Testis (tissue), 2 donors: ENCODE measurements at regions not wholly inside any gene's neighbourhood (a gene's known extent, or its start where the extent isn't known, plus 50 kb on each side); places are given as distances from the start of the nearest gene placed in this dataset.

Source experiments
- POLR2A ChIP-seq: fragments of 450-650 bp; IDR thresholded peaks from one replicate; pipeline ENCODE4 v1.6.1; 2017; ENCODE audit warnings: antibody characterized with exemption, mild to moderate bottlenecking, moderate library complexity
- TF ChIP-seq, protein P1 (sequence below), 3 experiments: fragments of 450-650 bp in 2 of 3; fragments of 200-600 bp in 1 of 3; sonication (generic) in 1 of 3; IDR thresholded peaks; one replicate each; pipeline ENCODE4 v1.5.1; 2016 to 2019; ENCODE audit warnings: antibody characterized with exemption in 3 of 3, mild to moderate bottlenecking in 2 of 3, moderate library complexity in 1 of 3

GRCh38 chr15:57821826-57822225 lies 115.3 kb downstream of the POLR2M start:
- TF ChIP-seq, protein P1, sequence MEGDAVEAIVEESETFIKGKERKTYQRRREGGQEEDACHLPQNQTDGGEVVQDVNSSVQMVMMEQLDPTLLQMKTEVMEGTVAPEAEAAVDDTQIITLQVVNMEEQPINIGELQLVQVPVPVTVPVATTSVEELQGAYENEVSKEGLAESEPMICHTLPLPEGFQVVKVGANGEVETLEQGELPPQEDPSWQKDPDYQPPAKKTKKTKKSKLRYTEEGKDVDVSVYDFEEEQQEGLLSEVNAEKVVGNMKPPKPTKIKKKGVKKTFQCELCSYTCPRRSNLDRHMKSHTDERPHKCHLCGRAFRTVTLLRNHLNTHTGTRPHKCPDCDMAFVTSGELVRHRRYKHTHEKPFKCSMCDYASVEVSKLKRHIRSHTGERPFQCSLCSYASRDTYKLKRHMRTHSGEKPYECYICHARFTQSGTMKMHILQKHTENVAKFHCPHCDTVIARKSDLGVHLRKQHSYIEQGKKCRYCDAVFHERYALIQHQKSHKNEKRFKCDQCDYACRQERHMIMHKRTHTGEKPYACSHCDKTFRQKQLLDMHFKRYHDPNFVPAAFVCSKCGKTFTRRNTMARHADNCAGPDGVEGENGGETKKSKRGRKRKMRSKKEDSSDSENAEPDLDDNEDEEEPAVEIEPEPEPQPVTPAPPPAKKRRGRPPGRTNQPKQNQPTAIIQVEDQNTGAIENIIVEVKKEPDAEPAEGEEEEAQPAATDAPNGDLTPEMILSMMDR (IDR thresholded peaks at IDR 0.05) = no peak
- no peak for TF ChIP-seq POLR2A
